DMS114 treated with DMSO at 0.1 percent for 48 hours (cell line): ENCODE measurements at regions not wholly inside any gene's neighbourhood (a gene's known extent, or its start where the extent isn't known, plus 50 kb on each side); places are given as distances from the start of the nearest gene placed in this dataset.

Source experiments
- DNase-seq: peaks from one replicate; lab custom pipeline; 2025; ENCODE audit not compliant: unreplicated experiment; lab: John Stamatoyannopoulos, UW

DNA sequence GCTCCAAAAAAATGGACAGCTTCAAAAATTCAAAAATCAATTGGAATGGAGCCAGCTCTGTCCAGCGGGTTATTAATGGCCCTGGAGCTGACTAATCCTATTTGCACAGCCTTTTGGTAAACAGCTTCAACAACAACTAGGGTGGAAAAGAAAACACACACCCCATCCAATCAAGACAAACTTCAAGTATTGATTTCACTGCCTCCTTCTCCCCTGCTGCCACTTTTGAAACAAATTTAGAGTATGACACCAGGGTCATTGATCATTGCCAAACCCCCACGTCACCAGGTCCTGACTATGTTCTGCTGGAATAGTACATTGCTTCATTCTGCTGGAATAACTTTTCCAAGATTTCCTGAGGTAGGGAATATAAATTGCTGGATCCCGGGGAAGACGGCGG is 56.8 kb upstream of the GTF3A start:
- DNase-seq = no peak

DNA sequence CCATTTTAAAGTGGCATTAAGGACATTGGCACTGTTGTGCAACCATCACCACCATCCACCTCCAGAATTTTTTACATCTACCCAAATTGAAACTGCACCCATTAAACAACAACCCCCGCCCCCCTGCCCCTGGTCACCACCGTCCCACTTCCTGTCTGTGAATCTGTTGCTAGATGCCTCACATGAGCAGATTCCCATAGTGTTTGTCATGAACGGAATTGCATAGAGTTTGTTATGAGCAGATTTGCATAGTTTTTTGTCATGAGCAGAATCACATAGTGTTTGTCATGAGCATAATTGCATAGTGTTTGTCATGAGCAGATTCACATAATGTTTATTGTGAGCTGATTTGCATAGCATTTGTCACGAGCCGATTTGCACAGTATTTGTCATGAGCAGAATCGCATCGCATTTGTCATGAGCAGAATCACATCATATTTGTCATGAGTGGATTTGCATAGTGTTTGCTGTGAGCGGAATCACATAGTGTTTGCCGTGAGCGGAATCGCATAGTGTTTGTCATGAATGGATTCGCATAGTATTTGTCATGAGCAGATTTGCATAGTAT is 54.0 kb upstream of the GTF3A start:
- DNase-seq = no peak

DNA sequence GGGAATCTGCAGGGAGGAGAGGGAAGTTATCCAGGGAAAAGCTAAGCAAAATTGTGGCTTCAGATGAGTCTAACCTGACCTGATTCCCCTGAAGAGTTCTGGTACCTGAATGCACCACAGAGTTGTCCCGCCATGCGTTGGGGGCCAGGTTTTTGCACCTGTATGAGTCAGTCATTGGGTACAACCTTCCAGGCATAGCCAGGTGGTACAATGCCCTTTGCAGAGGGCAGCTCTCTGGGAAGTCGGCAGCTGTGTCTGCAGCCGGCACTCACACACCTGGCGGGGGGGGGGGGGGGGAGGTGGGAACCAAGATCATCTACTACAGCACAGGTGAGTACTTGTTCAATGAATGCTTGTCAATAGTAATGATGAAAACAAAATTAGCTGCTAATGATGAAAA is 52.5 kb upstream of the GTF3A start:
- DNase-seq = no peak

DNA sequence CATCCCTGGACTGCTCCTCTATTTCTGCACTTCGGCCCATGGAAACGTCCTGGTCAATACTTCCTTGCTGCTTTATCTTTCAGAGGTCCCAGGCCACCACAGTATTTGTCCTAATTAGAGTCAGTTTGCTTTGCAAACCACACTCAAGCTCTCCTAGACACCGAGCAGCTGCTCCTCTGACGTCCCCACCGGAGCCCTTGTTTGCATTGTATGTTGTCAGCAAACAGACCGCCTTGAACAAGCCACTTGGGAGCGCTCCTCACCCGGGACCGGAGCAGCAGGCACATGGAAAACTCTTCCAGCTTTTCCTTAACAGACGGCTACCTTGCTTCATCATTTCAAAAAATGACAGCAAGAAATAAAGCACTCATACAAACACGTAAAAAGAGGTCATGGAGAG is 51.5 kb upstream of the GTF3A start:
- DNase-seq = no peak

DNA sequence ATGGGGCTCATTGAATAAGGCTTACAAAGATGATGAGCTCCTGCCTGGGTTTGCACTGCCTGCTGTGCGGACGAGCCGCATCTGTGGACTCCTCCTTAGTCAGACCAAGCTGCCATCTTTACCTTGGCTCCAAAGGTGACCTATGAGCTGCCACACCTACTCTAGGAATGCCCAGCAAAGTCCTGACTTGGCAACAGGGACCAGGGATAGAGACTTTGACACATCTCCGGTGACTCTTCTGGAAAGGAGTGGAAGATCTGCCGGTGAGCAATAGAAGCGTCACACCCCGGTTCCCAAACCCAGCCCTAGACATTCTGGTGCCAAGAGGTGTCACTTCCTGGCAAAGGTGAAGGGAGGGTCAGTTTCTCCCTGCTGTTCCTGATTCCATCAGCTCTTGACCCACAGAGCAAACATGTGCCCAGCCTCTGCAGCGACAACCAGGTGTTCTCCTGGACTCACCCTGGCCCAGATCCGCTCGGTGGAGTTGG is 50.2 kb upstream of the GTF3A start:
- no peak for DNase-seq
